D721Med (cell line): ENCODE measurements at regions not wholly inside any gene's neighbourhood (a gene's known extent, or its start where the extent isn't known, plus 50 kb on each side); places are given as distances from the start of the nearest gene placed in this dataset.
"Not testable (repeated sequence)": the region's sequence is repeated elsewhere in the genome, so short reads cannot be mapped to it uniquely, and the experiment has no call there.

ENCODE experiments used
- DNase-seq: peaks from one replicate; pipeline ENCODE4 v3.0.0; 2011; ENCODE audit warnings: low spot score; ENCODE audit not compliant: insufficient read length
- FAIRE-seq: peaks from 2 replicates; lab custom pipeline; 2011; peaks lifted over from hg19 to GRCh38; lab: Jason Lieb, UNC
- CTCF ChIP-seq: IDR thresholded peaks from 2 replicates; pipeline ENCODE4 v1.5.1; 2012; ENCODE audit warnings: mild to moderate bottlenecking, control low read depth; ENCODE audit not compliant: insufficient read depth; ENCODE audit errors: missing control alignments

DNA sequence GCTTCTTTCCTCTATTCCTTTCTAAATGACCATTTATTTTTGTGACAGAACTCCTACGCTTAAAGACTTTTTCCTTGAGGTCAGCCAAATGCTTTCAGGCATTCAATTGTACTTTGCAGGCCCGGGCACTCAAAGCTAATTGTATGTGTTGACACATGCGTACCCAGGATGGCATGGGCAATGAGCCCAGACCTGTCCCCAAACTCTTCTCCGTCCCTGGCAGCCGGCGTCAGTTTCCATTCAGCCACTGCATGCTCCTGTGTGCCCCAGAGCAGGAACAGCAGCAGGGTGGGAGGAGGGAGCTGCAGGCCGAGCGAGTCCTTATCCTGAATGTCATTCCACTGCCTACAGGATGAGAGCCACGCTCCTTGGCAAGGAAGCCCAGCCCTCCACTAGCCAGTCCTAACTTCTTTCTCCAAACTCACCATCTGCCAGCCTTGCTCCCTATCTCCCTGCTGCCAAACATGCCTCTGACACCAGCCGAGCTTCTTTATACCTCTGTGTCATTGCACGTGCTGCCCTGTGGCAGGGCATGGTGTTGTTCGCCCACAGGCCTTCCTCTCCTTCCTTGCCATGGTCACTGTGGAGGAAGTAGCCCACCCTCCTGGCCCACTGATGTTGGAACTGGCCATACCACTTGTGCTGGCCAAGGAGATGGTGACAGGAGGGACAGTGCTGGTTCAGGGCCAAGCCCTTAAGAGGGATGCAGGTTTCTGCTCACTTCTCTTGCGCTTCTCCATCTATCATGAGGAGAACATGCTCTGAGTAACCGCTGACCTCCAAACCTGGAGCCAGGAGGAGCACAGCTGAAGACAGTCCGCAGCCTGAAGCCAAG, 116.9 kb upstream of the FHL2 start:
- no peak for TF ChIP-seq CTCF
- FAIRE-seq (no peak), DNase-seq (no peak)

DNA sequence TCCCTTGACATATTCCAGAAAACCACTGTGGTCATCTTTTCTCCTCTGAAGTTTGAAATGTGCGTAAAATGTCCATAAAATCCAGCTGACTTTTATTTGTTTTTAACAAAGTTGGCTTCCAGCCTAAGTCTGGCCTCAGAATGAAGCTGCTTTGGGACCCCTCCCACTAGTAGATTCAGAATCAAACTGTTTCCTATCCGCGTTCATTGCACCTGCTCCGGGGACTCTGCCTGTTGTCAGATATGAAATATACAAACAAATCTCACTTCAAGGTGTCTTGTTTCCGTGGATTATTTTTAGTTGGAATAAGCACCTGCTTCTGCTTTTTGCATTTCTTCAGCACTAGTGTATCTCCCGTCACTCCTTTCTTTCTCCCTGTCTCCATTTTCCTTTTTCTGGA, 115.7 kb upstream of the FHL2 start:
- DNase-seq (no peak), FAIRE-seq (no peak)
- no peak for TF ChIP-seq CTCF

DNA sequence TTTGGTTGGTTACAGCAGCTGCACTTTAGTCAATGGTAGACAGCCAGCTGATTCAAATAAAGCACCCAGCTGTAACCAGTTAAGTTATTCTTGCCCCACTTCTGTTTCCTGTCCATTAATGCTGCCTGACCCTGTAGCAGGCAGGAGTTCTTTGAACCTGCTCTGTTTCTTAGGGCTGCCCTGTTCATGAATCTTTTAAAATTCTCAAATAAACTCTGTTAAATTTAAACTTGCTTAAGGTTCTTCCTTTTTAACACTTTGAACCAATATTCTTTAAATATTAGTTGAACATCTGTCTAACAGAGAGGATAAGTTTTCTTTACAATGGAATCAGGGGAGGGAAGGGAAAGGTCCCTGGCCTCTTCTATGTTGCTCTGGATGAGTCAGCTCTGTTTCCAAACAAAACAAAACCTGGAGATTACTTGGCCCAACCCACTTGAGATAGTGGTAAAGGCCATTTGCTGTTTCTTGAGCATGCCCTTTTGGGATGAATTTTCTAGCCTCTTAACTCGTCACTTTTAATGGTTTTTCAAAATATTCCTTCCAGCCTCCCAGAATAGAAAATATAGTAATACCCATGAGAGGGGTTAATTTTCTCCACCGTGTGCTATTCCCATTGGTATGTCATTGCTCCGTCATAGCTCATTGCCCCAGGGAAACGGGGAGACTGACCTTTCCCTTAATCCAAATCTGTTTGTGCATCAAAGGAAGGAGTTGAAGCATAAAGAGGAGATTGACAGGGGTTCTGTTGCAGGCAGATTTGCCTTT, 112.1 kb upstream of the FHL2 start:
- TF ChIP-seq CTCF: no peak
- DNase-seq (no peak), FAIRE-seq (no peak)

DNA sequence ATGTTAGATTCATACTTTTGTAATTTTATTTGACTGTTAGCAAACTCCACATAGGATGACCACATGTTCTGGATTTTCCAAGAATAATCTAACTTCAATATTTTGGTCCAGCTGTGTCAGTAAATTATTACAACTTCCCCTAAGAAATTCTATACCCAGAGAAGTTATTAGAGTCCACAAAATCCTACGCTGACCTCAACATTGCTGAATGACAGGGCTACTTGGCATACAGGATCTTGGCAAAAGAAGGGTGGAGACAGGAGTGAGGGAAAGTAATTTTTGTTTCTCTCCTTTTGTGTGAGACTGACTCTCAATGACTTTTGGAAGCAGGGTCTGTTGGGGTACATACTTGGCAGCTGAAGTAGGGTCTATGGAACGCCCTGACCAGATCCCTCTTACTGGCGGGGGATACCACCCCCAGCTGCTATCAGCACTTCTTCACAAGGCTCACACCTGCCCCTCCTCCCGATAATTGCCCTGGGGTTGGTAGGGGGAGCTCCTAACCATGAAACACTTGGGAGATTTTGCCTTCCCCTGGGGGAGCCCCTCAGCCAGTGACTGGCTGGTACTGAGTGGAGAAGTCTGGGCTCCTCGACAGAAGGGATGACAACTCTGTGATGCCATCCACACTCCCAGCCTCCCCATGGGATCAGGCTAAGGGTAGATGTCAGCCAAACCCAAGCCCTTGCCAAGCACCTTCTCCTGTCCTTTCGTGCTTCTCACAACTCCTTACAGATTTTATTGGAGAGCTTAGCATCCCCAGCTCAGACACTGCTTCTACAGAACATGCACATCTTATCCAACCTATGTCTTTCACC, 110.6 kb upstream of the FHL2 start:
- DNase-seq (no peak), FAIRE-seq (no peak)
- TF ChIP-seq CTCF: no peak

DNA sequence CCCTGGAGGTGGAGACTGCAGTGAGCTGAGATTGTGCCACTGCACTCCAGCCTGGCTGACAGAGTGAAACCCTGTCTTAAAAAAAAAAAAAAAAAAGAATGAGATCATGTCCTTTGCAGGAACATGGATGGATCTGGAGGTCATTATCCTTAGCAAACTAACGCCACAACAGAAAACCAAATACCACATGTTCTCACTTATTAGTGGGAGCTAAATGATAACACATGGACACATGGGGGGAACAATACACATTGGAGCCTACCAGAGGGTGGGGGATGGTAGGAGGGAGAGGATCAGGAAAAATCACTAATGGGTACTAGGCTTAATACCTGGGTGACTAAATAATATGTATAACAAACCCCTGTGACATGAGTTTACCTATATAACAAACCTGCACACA, 108.0 kb upstream of the FHL2 start:
- not testable (repeated sequence) for DNase-seq, FAIRE-seq

DNA sequence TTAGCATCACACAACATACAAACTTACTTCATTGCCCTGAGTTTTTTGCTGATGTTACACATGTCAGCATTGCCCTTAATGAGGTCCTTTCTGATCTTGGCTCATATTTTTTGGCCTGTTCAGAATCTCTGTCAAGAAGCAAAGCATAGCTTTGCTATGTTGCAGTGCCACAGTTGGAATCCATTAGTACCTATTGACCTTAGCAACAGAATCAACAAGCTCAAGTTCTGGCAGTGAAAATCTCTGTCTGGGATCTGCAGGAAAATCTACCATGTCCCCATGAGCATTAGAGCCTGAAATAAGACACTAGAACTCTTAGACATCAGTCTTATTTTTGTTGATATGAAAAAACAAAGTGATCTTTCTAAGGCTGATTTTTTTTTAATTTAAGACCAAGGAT, 105.6 kb upstream of the FHL2 start:
- no peak for FAIRE-seq

More for the DNA sequence above, 105.6 kb upstream of the FHL2 start:
- DNase-seq: no peak
- TF ChIP-seq CTCF: no peak
